ENCODE measurements at regions not wholly inside any gene's neighbourhood (a gene's known extent, or its start where the extent isn't known, plus 50 kb on each side); places are given as distances from the start of the nearest gene placed in this dataset.
"Not testable (repeated sequence)": the region's sequence is repeated elsewhere in the genome, so short reads cannot be mapped to it uniquely, and the experiment has no call there.

DNA sequence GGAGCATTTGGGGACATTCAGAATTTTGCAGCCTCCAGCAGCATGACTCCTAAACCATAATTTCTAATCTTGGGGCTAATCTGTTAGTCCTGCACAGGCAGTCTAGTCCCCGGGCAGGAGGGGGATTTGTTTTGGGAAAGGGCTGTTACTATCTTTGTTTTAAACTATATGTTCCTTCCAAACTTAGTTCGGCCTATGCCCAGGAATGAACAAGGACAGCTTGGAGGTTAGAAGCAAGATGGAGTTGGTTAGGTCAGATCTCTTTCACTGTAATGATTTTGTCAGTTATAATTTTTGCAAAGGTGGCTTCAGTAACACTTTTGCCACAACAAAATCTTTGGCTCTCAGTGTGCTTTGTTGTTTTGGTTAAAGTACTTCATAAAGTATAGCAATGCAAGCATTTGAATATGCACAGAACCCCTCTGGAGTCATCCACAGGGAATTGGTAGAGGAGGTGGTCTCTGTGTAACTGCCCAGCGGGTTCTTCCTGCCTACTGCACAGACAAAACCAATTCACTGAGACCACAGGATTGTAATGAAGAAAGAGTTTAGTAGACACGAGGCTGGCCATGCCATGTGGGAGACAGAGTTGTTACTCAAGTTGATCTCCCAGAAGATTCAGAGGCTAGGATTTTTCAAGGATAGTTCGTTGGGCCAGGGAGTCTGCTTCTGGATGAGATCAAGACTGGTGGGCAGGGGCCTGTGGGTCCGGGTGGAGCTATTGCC is 224.1 kb upstream of the MYLIP start:
- DNase-seq (ENCODE audit: low read depth): no peak

GRCh38 chr6:15901141-15902115 is 227.5 kb upstream of the MYLIP start:
- DNase-seq (ENCODE audit: low read depth): peak; percentile 29

DNA sequence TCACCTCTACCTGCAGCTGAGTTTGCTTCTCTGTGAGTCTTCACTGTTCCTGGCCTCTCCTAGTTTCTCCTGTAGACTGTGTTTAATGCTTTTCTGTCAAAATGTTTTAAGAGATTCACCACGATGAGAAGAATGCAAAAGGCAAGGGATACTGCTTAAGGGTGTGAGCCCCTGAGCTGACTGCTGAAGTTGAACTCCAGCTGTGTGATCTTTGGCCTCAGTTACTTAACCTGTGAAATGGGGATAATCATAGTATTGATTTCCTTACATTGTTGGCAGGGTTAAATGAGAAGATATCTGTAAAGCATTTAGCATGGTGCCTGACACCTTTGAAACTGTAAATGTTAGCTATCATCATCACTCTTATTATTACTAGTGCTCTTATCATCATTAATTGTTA is 230.2 kb upstream of the MYLIP start:
- no peak for DNase-seq (ENCODE audit: low read depth)

- no peak for DNase-seq (ENCODE audit: low read depth)
These were observed 231.6 kb upstream of the MYLIP start for GRCh38 chr6:15897063-15897876.

GRCh38 chr6:15894973-15895725 is 232.3 kb upstream of the DTNBP1 start:
- no peak for DNase-seq (ENCODE audit: low read depth)

DNA sequence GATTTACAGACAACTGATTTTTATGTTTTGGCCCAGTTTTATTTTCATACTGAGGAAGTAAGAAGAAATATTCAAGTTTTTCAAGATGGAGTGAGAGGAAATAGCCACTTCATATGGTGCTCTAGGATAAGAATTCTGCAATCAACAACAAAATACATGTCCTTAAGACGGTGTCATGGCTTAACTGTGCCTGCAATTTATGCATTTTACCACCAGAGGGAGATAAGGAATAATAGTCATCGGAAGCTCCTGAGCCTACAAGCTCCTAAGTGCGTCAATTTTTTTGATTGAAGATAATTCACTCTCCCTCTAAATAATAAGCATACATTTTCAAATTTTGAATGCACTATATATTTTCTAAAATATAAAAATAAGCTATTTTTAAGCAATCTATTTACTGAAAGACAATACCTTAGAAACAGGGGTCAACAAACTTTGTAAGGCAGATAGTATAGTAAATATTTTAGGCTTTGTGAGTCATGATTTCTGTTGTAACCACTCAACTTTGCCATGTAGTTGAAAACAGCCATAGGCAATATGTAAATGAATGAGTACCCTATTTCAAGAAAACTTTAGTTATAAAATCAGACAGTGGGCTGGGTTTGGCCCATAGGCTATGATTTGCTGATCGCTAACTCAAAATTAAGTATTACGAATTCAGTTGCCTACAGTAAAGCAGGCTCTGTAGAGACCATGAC is 230.9 kb upstream of the DTNBP1 start:
- no peak for DNase-seq (ENCODE audit: low read depth)

DNA sequence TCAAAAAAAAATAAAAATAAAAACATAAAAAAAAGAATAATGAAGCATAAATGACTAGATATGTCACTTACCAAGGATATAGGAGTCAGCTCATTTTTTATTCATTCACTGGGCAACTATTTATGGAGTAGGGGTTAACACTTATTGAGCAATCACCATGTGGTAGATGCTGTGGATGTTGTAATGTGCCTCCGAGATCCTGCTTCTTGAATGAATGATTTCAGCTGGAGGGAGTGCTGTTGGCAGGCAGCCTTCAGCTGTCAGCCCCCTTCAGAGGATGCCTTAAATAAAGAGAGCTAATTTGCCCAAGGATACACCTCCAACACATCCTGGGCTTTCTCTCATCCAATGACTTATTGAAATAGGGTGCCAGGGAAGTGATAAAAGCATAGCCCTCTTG is 229.5 kb upstream of the DTNBP1 start:
- DNase-seq (ENCODE audit: low read depth): no peak

DNA sequence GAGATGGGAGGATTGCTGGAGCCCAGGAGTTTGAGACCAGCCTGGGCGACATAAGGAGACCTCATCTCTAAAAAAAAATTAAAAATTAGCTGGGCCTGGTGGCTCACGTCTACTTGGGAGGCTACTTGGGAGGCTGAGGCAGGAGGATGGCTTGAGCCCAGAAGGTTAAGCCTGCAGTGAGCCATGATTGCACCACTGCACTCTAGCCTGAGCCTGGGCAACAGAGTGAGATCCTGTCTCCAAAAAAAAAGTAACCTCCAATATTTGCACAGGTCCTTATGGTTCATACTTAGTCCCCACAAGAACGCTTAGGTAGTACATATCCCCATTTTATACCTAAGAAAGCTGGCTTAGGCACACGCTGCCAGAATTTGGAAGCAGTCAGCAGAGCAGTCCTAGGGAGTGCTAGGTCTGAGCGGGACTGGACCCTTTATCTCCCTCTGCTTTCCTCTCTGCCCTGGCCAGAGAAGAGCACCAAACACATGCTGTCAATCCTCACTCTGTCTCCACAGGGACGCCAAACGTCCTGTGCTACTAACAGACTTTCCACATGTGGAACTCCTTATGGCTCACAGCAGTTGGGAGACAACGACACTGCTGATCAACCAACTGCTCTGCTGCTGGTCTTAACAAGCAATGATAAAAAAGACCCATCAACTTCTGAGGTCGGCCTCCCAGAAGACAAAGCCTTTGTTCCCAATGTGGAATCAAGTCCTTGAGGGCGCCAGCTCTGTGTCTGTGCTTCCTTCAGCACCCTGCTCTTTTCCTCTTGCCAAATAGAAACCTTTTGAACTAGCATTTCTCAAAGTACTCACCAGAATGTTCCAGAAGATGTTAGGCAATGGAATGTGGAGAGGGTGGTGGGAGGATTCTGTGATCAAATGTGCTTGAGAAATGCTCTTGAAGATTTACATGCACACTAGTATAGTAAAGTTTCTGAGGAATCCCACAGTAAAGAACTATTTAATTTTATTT is 226.3 kb upstream of the DTNBP1 start:
- DNase-seq (ENCODE audit: low read depth): no peak

- DNase-seq (ENCODE audit: low read depth): no peak
These were observed 224.9 kb upstream of the DTNBP1 start for GRCh38 chr6:15887491-15888461.

GRCh38 chr6:15885624-15886023 is 222.8 kb upstream of the DTNBP1 start:
- DNase-seq (ENCODE audit: low read depth): no peak

- DNase-seq (ENCODE audit: low read depth): not testable (repeated sequence)
These were observed 220.8 kb upstream of the DTNBP1 start for GRCh38 chr6:15883593-15883992.

- no peak for DNase-seq (ENCODE audit: low read depth)
These were observed 220.1 kb upstream of the DTNBP1 start for GRCh38 chr6:15882915-15883314.

DNA sequence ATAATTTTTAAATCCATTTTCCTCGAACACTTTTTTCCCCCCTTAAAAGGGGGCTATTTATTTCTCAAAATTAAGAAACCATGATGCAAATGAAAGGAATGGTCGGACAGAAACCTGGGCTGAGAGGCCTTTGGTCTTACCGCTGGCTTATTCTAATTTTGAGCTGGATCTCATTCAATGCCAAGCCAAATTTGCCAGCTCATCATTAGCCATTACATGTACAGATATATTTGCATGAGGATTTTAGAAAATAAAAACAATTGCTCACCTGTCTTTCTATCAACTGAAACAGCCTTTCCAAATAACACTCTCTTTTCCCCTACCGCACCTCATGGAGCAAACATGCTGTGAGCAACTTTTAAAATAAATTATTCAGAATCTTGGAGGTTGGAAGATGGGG is 219.5 kb upstream of the DTNBP1 start:
- DNase-seq (ENCODE audit: low read depth): no peak

- no peak for DNase-seq (ENCODE audit: low read depth)
These were observed 218.3 kb upstream of the DTNBP1 start for GRCh38 chr6:15881150-15881549.

- DNase-seq (ENCODE audit: low read depth): no peak
These were observed 217.6 kb upstream of the DTNBP1 start for GRCh38 chr6:15880262-15880973.

- DNase-seq (ENCODE audit: low read depth): peak; percentile 65
These were observed 216.8 kb upstream of the DTNBP1 start for GRCh38 chr6:15879371-15880261.

- no peak for DNase-seq (ENCODE audit: low read depth)
These were observed 214.4 kb upstream of the DTNBP1 start for GRCh38 chr6:15877231-15877630.
